HCT116 (cell line): ENCODE measurements at regions not wholly inside any gene's neighbourhood (a gene's known extent, or its start where the extent isn't known, plus 50 kb on each side); places are given as distances from the start of the nearest gene placed in this dataset.

Experiments
- ATAC-seq: fragments of 200-7000 bp; cut with Tn5 transposase; 2 replicates; pipeline ENCODE4 v1.9.1; 2020; ENCODE audit warnings: mild to moderate bottlenecking, moderate library complexity
- BruUV-seq: library from RNA; stranded (reverse); fragments of 400-500 nt; replicated peaks from 2 replicates; lab custom pipeline; 2021; lab: Mats Ljungman, UMichigan
- CTCF ChIA-PET: fragments of 300-600 bp; sonication (Branson Sonifier 250); formaldehyde crosslinking; loops from one replicate; lab custom pipeline; 2021; ENCODE audit warnings: antibody characterized with exemption; lab: Charles Lee
- POLR2A ChIA-PET: fragments of 300-600, 350-600 bp; sonication (Branson Sonifier 250); formaldehyde crosslinking; loops from one replicate; lab custom pipeline; 2021; ENCODE audit warnings: antibody characterized with exemption; lab: Charles Lee
- RAD21 ChIA-PET, 2 experiments: fragments of 300-600 bp; sonication (Branson Sonifier 250); formaldehyde crosslinking; loops; one replicate each; lab custom pipeline; 2023; ENCODE audit warnings: low total read pairs in 2 of 2; ENCODE audit not compliant: uncharacterized antibody in 2 of 2, unreplicated experiment in 2 of 2, low non-redundant PET in 1 of 2; lab: Charles Lee
- DNase-seq: peaks from one replicate; pipeline ENCODE4 v3.0.0-alpha.2; 2010; ENCODE audit warnings: low read depth, low spot score
- H2AFZ ChIP-seq: fragments of 200-600 bp; shearing (Covaris generic), sonication (generic); 2 replicates; pipeline ENCODE4 v1.6.1; 2017; ENCODE audit warnings: low read depth, mixed run types, mixed read lengths, antibody characterized with exemption, low read length; ENCODE audit not compliant: poor library complexity, severe bottlenecking
- H3K27ac ChIP-seq: 2 replicates; pipeline ENCODE4 v1.5.1; 2012; ENCODE audit warnings: low read depth, low read length
- H3K27me3 ChIP-seq: fragments of 200-600 bp; sonication (generic); 2 replicates; pipeline ENCODE4 v1.6.1; 2016; ENCODE audit warnings: mixed run types, low read length, mixed read lengths; ENCODE audit not compliant: insufficient read depth
- H3K36me3 ChIP-seq, 2 experiments: fragments of 200-500 bp in 1 of 2; fragments of 200-600 bp in 1 of 2; sonication (Bioruptor generic) in 1 of 2; sonication (generic) in 1 of 2; 2 replicates each; pipeline versions ENCODE4 v1.5.1 to v1.6.1; 2014 to 2016; ENCODE audit warnings: low read length in 2 of 2, inconsistent platforms in 1 of 2, mixed read lengths in 1 of 2, mixed run types in 1 of 2; ENCODE audit not compliant: insufficient read depth in 2 of 2, control insufficient read depth in 1 of 2
- H3K4me1 ChIP-seq, 2 experiments: fragments of 200-600 bp in 1 of 2; sonication (generic) in 1 of 2; 2 replicates each; pipeline versions ENCODE4 v1.5.1 to v1.6.1; 2012 to 2017; ENCODE audit warnings: low read length in 2 of 2, inconsistent platforms in 1 of 2, mild to moderate bottlenecking in 1 of 2, mixed read lengths in 1 of 2, mixed run types in 1 of 2, moderate library complexity in 1 of 2; ENCODE audit not compliant: insufficient read depth in 2 of 2, control insufficient read depth in 1 of 2
- H3K4me2 ChIP-seq: fragments of 200-600 bp; sonication (generic); 2 replicates; pipeline ENCODE4 v1.6.1; 2017; ENCODE audit warnings: mixed run types, low read length, mixed read lengths
- H3K4me3 ChIP-seq, 2 experiments: fragments of 200-600 bp in 1 of 2; sonication (generic) in 1 of 2; replicated peaks in 1 of 2; 2 replicates each; pipeline ENCODE4 v1.5.1; 2011 to 2016; ENCODE audit warnings: low read length in 2 of 2, control low read depth in 1 of 2, low read depth in 1 of 2, mild to moderate bottlenecking in 1 of 2, mixed read lengths in 1 of 2, mixed run types in 1 of 2
- H3K79me2 ChIP-seq: fragments of 200-600 bp; sonication (generic); 2 replicates; pipeline ENCODE4 v1.6.1; 2017; ENCODE audit warnings: mild to moderate bottlenecking, mixed run types, low read length, moderate library complexity, mixed read lengths; ENCODE audit not compliant: insufficient read depth
- H3K9ac ChIP-seq: fragments of 200-600 bp; sonication (generic); 2 replicates; pipeline ENCODE4 v1.6.1; 2016; ENCODE audit warnings: low read length, mixed read lengths
- H3K9me2 ChIP-seq: fragments of 200-600 bp; sonication (generic), shearing (Covaris generic); 2 replicates; pipeline ENCODE4 v1.6.1; 2017; ENCODE audit warnings: mixed run types, mild to moderate bottlenecking, moderate library complexity; ENCODE audit not compliant: insufficient read depth
- H3K9me3 ChIP-seq, 2 experiments: fragments of 200-500 bp in 1 of 2; fragments of 200-600 bp in 1 of 2; sonication (Bioruptor generic) in 1 of 2; sonication (generic) in 1 of 2; 2 replicates each; pipeline ENCODE4 v1.6.1; 2014 to 2017; ENCODE audit warnings: low read length in 2 of 2, mixed read lengths in 2 of 2, inconsistent platforms in 1 of 2, low read depth in 1 of 2, mild to moderate bottlenecking in 1 of 2, mixed run types in 1 of 2, moderate library complexity in 1 of 2; ENCODE audit not compliant: control insufficient read depth in 1 of 2, insufficient read depth in 1 of 2
- H4K20me1 ChIP-seq: fragments of 200-600 bp; sonication (generic), shearing (Covaris generic); 2 replicates; pipeline ENCODE4 v1.6.1; 2017; ENCODE audit warnings: mixed run types, mild to moderate bottlenecking, moderate library complexity; ENCODE audit not compliant: insufficient read depth
- CEBPB ChIP-seq: IDR thresholded peaks from 2 replicates; pipeline ENCODE4 v1.6.1; 2012; ENCODE audit warnings: low read depth
- JUND ChIP-seq: IDR thresholded peaks from 2 replicates; pipeline ENCODE4 v1.6.1; 2012
- RAD21 ChIP-seq: IDR thresholded peaks from 2 replicates; pipeline ENCODE4 v1.6.1; 2012; ENCODE audit warnings: low read depth, mild to moderate bottlenecking
- REST ChIP-seq: IDR thresholded peaks from 2 replicates; pipeline ENCODE4 v1.6.1; 2012; ENCODE audit warnings: low read depth
- intact Hi-C: fragments of 100-400 bp; cut with micrococcal nuclease; formaldehyde crosslinking; loops from 2 replicates; pipeline ENCODE4 v1.10.0; 2022
- TF ChIP-seq, protein P1 (sequence below): IDR thresholded peaks from 2 replicates; pipeline ENCODE4 v1.6.1; 2012
- TF ChIP-seq, protein P2 (sequence below), 3 experiments: fragments of 200-600 bp in 1 of 3; sonication (generic) in 1 of 3; IDR thresholded peaks in 2 of 3; conservative IDR thresholded peaks in 1 of 3; 2 replicates each; pipeline ENCODE4 v1.5.1; 2012 to 2017; ENCODE audit warnings: low read depth in 2 of 3, low read length in 2 of 3, antibody characterized with exemption in 1 of 3, borderline replicate concordance in 1 of 3, control low read depth in 1 of 3, mild to moderate bottlenecking in 1 of 3, mixed read lengths in 1 of 3, mixed run types in 1 of 3, moderate library complexity in 1 of 3; ENCODE audit not compliant: insufficient read depth in 1 of 3

GRCh38 chr16:56042416-56042815 is 148.9 kb upstream of the GNAO1 start:
- TF ChIP-seq, protein P1, sequence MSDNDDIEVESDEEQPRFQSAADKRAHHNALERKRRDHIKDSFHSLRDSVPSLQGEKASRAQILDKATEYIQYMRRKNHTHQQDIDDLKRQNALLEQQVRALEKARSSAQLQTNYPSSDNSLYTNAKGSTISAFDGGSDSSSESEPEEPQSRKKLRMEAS, result no peak
- TF ChIP-seq CEBPB (no peak), REST (no peak)
- TF ChIP-seq, all 23 proteins: peak for 0
- POLR2A ChIA-PET, result no interaction called here

GRCh38 chr16:56041556-56042140 is 149.6 kb upstream of the GNAO1 start:
- intact Hi-C loops, result loop anchor here (1.0 to 10.0 kb wide), 2 partner anchors 243 to 277 kb away; no protein-coding TSS in a partner anchor
- no peak overlapping the region for H3K4me2 ChIP-seq
- ChIA-PET POLR2A (no interaction called here), RAD21 (no interaction called here), CTCF (interaction anchor here (1.9 kb wide), 1 partner anchor 277 kb away, joined by 10 read pairs; no protein-coding TSS in a partner anchor)
- H2AFZ ChIP-seq, result no peak overlapping the region
- no peaks in the 10 kb centered on the region for H3K79me2 ChIP-seq
- peak; percentile 98 for ATAC-seq
- no peak overlapping the region for H3K27ac ChIP-seq
- H3K9me2 ChIP-seq, result no peaks in the 10 kb centered on the region
- no TSS peak for BruUV-seq
- no peaks in the 10 kb centered on the region for H3K9me3 ChIP-seq
- no peaks in the 10 kb centered on the region for H3K36me3 ChIP-seq
- H3K9ac ChIP-seq, result no peak overlapping the region
- DNase-seq, result peak; percentile 7
- H4K20me1 ChIP-seq, result no peaks in the 10 kb centered on the region
- no peaks in the 10 kb centered on the region for H3K27me3 ChIP-seq
- no peaks in the 10 kb centered on the region for H3K4me1 ChIP-seq
- TF ChIP-seq RAD21 (peak; percentile 58), JUND (no peak)
- TF ChIP-seq, protein P2, sequence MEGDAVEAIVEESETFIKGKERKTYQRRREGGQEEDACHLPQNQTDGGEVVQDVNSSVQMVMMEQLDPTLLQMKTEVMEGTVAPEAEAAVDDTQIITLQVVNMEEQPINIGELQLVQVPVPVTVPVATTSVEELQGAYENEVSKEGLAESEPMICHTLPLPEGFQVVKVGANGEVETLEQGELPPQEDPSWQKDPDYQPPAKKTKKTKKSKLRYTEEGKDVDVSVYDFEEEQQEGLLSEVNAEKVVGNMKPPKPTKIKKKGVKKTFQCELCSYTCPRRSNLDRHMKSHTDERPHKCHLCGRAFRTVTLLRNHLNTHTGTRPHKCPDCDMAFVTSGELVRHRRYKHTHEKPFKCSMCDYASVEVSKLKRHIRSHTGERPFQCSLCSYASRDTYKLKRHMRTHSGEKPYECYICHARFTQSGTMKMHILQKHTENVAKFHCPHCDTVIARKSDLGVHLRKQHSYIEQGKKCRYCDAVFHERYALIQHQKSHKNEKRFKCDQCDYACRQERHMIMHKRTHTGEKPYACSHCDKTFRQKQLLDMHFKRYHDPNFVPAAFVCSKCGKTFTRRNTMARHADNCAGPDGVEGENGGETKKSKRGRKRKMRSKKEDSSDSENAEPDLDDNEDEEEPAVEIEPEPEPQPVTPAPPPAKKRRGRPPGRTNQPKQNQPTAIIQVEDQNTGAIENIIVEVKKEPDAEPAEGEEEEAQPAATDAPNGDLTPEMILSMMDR (IDR thresholded peaks at IDR 0.05 in 2 of 3, conservative IDR thresholded peaks at IDR 0.05 in 1 of 3; ENCODE audit: borderline replicate concordance in 1 of 3, insufficient read depth in 1 of 3, low read depth in 2 of 3, low read length in 2 of 3), result peak; percentile 41 to 53 (median 52); a peak in 5 of 6 replicates
- H3K4me3 ChIP-seq, result no peak overlapping the region

More at GRCh38 chr16:56042416-56042815, 148.9 kb upstream of the GNAO1 start:
- Histone ChIP-seq H4K20me1 (no peaks in the 10 kb centered on the region), H3K36me3 (no peaks in the 10 kb centered on the region), H3K27ac (no peak overlapping the region), H3K9me2 (no peaks in the 10 kb centered on the region), H3K9me3 (no peaks in the 10 kb centered on the region), H3K4me3 (no peak overlapping the region), H3K4me1 (no peaks in the 10 kb centered on the region), H3K27me3 (0 out of 2 replicates have a peak, but pooled peaks cover under 1% of the 10 kb centered on the region), H2AFZ (no peak overlapping the region), H3K9ac (no peak overlapping the region), H3K4me2 (no peak overlapping the region), H3K79me2 (no peaks in the 10 kb centered on the region)
- ChIA-PET CTCF (interaction anchor here (1.2 kb wide), 1 partner anchor 276 kb away, joined by 3 read pairs; no protein-coding TSS in a partner anchor), RAD21 (no interaction called here)
- no TSS peak for BruUV-seq
- intact Hi-C loops, result loop anchor here (10.0 kb wide), 1 partner anchor 242 kb away; no protein-coding TSS in a partner anchor
- ATAC-seq (no peak), DNase-seq (no peak)
